ENCODE measurements at regions not wholly inside any gene's neighbourhood (a gene's known extent, or its start where the extent isn't known, plus 50 kb on each side); places are given as distances from the start of the nearest gene placed in this dataset.

GRCh38 chr6:126526996-126527606 lies 187.2 kb downstream of the CENPW start:
- DNase-seq (ENCODE audit: low read depth in 2 of 2): no peak

- DNase-seq (ENCODE audit: low read depth in 2 of 2): no peak
These were observed 189.9 kb downstream of the CENPW start for GRCh38 chr6:126529637-126530362.

- peak in 1 of 2 donors; percentile 12 for DNase-seq (ENCODE audit: low read depth in 2 of 2)
These were observed 190.9 kb downstream of the CENPW start for GRCh38 chr6:126530775-126531174.

- no peak for DNase-seq (ENCODE audit: low read depth in 2 of 2)
These were observed 191.4 kb downstream of the CENPW start for GRCh38 chr6:126531286-126531685.

- DNase-seq (ENCODE audit: low read depth in 2 of 2): no peak
These were observed 191.9 kb downstream of the CENPW start for GRCh38 chr6:126531840-126532239.

GRCh38 chr6:126534401-126534800 lies 194.5 kb downstream of the CENPW start:
- no peak for DNase-seq (ENCODE audit: low read depth in 2 of 2)

- DNase-seq (ENCODE audit: low read depth in 2 of 2): no peak
These were observed 195.2 kb downstream of the CENPW start for GRCh38 chr6:126535138-126535537.

GRCh38 chr6:126535595-126535994 lies 195.7 kb downstream of the CENPW start:
- DNase-seq (ENCODE audit: low read depth in 2 of 2): no peak

GRCh38 chr6:126537061-126537816 lies 197.3 kb downstream of the CENPW start:
- no peak for DNase-seq (ENCODE audit: low read depth in 2 of 2)

- peak in 1 of 2 donors; percentile 13 for DNase-seq (ENCODE audit: low read depth in 2 of 2)
These were observed 199.1 kb downstream of the CENPW start for GRCh38 chr6:126539022-126539421.

- no peak for DNase-seq (ENCODE audit: low read depth in 2 of 2)
These were observed 200.2 kb downstream of the CENPW start for GRCh38 chr6:126540161-126540560.

- DNase-seq (ENCODE audit: low read depth in 2 of 2): no peak
These were observed 202.0 kb downstream of the CENPW start for GRCh38 chr6:126541806-126542491.

GRCh38 chr6:126546541-126547120 lies 206.7 kb downstream of the CENPW start:
- DNase-seq (ENCODE audit: low read depth in 2 of 2): no peak

GRCh38 chr6:126548300-126548699 lies 208.4 kb downstream of the CENPW start:
- no peak for DNase-seq (ENCODE audit: low read depth in 2 of 2)

GRCh38 chr6:126550323-126550722 lies 210.4 kb downstream of the CENPW start:
- DNase-seq (ENCODE audit: low read depth in 2 of 2): no peak

GRCh38 chr6:126551832-126552231 lies 211.9 kb downstream of the CENPW start:
- DNase-seq (ENCODE audit: low read depth in 2 of 2): no peak

- DNase-seq (ENCODE audit: low read depth in 2 of 2): no peak
These were observed 213.9 kb downstream of the CENPW start for GRCh38 chr6:126553854-126554253.

- no peak for DNase-seq (ENCODE audit: low read depth in 2 of 2)
These were observed 230.6 kb downstream of the CENPW start for GRCh38 chr6:126570507-126570906.

GRCh38 chr6:126574301-126574700 lies 234.4 kb downstream of the CENPW start:
- no peak for DNase-seq (ENCODE audit: low read depth in 2 of 2)

GRCh38 chr6:126581316-126581715 lies 241.4 kb downstream of the CENPW start:
- no peak for DNase-seq (ENCODE audit: low read depth in 2 of 2)

- DNase-seq (ENCODE audit: low read depth in 2 of 2): no peak
These were observed 260.5 kb downstream of the CENPW start for GRCh38 chr6:126600258-126600916.

All from lung microvascular endothelial cell (primary cell).